ENCODE measurements at regions not wholly inside any gene's neighbourhood (a gene's known extent, or its start where the extent isn't known, plus 50 kb on each side); places are given as distances from the start of the nearest gene placed in this dataset.

- DNase-seq (ENCODE audit: low read depth in 2 of 2) = no peak
These were observed 598.5 kb upstream of the DSEL start for GRCh38 chr18:68114989-68115388.

DNA sequence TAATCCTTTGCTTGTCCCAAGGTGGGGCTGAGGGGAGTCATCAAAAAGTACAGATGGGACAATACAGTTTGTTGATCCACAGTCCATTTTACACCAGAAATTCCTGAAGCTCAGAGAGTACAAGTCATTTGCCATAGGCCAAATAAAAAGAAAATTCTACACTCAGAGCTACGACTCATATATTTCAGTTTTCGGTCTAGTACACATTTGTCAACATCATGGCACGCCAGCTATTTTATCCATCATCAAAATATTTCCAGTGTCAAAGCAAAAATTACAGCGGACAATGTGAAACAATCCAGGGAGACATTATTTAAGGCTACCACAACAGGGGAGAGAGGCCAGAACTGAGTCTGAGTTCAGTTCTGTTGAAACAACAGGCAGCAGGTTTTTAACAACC, 587.5 kb upstream of the DSEL start:
- DNase-seq (ENCODE audit: low read depth in 2 of 2) = no peak

DNA sequence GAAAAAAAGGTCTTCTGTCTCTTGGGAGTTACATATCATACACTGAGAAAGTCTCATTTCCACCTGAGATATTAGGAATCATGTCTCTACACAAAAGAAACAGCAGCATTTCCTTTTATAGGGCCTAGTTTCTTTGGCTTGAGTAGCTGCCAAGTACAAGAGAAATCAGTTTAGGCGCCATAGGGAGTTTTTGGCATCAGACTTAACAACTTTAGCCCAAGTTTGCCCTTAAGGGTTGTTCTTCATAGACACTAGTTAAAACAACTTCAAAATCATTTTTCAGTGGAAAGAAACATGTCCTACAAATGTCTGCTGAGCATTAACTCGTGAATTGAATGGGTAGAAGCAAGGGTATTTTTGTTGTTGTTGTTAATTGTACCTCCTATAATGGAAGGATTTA, 587.0 kb upstream of the DSEL start:
- no peak for DNase-seq (ENCODE audit: low read depth in 2 of 2)

DNA sequence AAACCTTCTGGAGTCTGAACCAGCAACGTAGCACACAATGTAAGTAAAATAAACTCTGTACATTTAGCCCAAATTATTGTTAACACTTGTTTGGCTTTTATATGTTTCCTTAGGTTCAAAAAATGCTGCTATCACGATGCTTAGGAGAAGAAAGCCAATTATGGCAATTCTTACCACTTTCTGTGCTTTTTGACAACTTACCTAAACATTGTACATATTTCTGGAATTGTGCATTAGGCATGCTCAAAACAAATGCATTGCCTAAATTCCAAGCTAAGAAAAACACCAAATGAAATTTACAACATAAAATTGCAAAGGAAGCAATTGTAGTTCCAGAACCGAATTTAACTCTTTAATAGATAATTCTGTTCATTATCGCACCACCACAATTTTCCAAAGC, 585.6 kb upstream of the DSEL start:
- no peak for DNase-seq (ENCODE audit: low read depth in 2 of 2)

GRCh38 chr18:68098655-68099054, 582.1 kb upstream of the DSEL start:
- DNase-seq (ENCODE audit: low read depth in 2 of 2) = no peak

DNA sequence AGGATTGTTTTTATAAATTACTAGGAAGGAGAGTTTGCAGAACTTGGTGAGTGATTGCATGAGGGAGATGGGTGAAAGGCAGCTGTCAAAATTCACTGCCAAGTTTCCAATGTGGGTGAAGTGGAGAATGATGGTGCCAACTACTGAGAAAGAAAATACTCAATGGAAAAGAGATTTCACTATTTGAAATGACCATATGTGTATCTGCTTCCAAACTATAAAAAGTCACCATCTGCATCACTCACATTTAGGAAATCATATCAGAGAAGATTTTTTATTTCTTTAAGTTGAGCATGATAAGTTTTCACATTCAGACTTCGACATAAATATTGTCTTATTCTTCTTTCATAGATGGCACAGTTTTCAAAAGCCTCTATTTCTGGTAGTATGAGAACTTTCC, 570.0 kb upstream of the DSEL start:
- no peak for DNase-seq (ENCODE audit: low read depth in 2 of 2)

DNA sequence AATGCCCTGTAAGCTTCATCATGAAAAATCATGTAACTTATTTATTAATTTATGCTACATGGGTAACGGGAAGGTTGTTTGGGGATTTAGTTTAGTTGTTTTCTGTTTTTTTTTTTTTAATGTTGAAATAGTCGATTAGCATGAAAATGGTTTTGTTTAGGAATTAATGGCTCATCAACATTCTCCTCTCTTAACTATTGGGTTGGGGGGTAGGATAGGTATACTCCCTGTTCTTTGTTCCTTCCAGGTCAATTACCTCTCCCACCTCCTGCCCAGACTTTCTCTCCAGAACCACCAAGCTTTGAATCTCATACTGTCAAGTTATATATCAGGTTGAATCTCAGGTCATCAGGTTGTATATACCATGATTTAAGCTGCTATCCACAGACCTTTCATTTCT, 568.7 kb upstream of the DSEL start:
- no peak for DNase-seq (ENCODE audit: low read depth in 2 of 2)

DNA sequence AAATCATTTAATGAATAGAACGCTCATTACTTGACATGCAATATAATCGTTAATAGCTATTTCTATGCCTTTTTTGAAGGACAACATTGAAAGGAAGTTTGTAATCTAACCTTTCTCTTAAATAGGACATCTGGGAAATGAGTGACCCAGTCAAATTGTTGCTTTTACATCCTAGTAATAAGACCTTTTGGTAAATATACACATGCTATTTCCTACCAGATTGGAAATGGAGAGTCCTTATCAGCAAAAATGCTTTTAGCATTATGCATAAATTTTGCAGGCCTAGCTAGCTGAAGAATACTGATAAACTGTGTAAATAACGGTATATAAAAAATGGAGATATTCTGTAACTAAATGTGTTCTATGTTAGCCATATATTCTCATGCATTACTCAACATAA, 567.3 kb upstream of the DSEL start:
- DNase-seq (ENCODE audit: low read depth in 2 of 2) = no peak

- no peak for DNase-seq (ENCODE audit: low read depth in 2 of 2)
These were observed 566.6 kb upstream of the DSEL start for GRCh38 chr18:68083131-68083530.

DNA sequence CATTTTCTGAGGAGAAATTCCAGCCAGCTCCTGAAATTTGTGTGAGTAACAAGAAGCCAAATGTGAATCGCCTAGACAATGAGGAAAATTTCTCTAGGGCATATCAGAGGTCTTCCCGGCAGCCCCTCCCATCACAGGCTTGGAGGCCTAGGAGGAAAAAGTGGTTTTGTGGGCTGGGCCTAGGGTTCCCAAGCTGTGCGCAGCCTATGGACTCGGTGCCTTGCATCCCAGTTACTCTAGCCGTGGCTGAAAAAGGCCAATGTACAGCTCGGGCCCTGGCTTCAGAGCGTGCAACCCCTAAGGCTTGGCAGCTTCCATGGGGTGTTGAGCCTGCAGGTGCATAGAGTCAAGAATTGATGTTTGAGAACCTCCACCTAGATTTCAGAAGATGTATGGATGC, 556.2 kb upstream of the DSEL start:
- DNase-seq (ENCODE audit: low read depth in 2 of 2) = no peak

- DNase-seq (ENCODE audit: low read depth in 2 of 2) = no peak
These were observed 544.4 kb upstream of the DSEL start for GRCh38 chr18:68060871-68061270.

GRCh38 chr18:68056936-68057335, 540.4 kb upstream of the DSEL start:
- DNase-seq (ENCODE audit: low read depth in 2 of 2) = no peak

- no peak for DNase-seq (ENCODE audit: low read depth in 2 of 2)
These were observed 538.1 kb upstream of the DSEL start for GRCh38 chr18:68054669-68055068.

DNA sequence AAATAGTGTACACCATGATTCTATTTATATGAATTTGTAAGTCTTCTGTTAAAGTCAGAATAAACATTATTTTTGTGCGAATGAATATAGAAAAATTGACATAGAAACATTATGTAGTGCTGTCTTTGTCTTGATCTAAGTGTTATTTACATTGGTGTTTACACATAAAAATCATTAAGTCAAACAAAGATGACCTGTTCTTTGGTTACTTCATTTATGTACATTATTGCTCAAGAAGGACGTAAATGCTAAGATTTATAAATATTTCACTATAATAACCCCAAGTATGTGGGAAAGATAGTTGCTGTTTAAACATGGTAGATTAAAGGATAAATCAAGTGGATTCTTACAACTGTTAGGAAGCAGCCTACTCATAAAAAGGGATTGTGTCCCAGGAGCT, 536.8 kb upstream of the DSEL start:
- no peak for DNase-seq (ENCODE audit: low read depth in 2 of 2)

GRCh38 chr18:68041327-68041726, 524.8 kb upstream of the DSEL start:
- no peak for DNase-seq (ENCODE audit: low read depth in 2 of 2)

GRCh38 chr18:68040198-68040597, 523.7 kb upstream of the DSEL start:
- DNase-seq (ENCODE audit: low read depth in 2 of 2) = no peak

DNA sequence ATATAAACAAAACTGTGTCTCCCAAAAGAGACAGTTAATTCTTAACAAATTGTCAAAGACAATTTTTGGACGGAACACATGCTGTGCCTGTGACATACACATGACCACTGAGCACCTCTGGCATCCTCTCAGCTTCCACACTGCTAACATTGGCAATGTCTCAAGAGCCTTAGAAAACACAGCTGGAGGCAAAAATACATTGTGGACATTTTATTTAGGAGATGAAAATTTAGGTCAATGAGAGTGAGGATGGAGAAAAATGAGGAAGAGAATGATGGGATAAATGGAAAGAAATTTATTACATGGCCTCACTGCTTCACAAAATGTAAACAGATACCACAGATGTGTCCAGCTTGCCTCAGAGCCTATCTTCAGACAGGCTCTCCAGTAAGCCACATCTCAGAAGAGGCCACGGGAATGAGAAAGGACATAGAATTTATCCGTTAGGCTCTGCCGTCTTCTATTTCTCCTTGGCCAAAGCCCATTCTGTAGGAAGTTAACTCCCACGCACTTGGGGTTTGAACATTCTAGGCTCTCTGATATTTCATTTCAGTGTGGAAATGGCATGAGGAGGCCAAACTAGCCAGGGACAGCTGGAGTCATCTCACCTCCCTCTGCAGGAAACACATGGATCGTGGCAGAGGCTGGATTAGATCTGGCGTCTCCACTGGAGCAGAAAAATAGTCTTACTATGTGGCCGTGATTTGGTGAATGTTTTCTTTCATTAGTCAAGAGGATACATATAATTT, 519.4 kb upstream of the DSEL start:
- no peak for DNase-seq (ENCODE audit: low read depth in 2 of 2)

- DNase-seq (ENCODE audit: low read depth in 2 of 2) = no peak
These were observed 517.8 kb upstream of the DSEL start for GRCh38 chr18:68034296-68034695.

GRCh38 chr18:68033466-68033865, 516.9 kb upstream of the DSEL start:
- DNase-seq (ENCODE audit: low read depth in 2 of 2) = no peak

DNA sequence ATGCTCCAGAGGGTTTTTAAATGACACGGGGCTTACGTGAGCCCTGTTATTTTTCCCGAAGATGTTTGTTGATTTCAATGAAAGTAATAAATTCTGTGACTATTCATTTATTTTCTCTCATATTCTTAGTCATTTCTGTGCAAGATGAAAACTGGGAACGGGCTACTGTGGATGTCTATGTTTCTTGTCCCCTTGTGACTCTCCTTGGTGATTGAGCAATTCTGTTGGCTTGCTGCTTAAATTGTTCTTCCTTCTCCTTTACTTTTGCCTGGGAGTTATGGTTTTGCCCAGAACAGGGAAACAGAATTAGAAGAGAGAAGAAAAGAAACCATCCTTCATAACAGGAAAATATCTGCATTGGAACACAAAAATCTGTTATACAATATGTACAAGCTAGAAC, 508.2 kb upstream of the DSEL start:
- no peak for DNase-seq (ENCODE audit: low read depth in 2 of 2)

DNA sequence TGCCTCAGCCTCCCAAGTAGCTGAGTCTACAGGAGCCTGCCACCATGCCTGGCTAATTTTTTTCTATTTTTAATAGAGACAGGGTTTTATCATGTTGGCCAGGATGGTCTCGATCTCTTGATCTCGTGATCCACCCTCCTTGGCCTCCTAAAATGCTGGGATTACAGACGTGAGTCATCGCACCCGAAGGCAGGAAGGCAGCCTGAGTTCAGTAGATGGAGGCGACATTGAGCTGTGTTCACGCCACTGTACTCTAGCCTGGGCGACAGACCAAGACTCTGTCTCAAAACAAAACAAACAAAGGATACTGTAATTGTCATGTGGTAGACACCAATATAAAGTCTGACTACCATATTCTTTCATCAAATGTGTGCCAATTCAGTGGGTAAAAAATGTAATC, 500.9 kb upstream of the DSEL start:
- no peak for DNase-seq (ENCODE audit: low read depth in 2 of 2)

- no peak for DNase-seq (ENCODE audit: low read depth in 2 of 2)
These were observed 481.0 kb upstream of the DSEL start for GRCh38 chr18:67997496-67997895.

DNA sequence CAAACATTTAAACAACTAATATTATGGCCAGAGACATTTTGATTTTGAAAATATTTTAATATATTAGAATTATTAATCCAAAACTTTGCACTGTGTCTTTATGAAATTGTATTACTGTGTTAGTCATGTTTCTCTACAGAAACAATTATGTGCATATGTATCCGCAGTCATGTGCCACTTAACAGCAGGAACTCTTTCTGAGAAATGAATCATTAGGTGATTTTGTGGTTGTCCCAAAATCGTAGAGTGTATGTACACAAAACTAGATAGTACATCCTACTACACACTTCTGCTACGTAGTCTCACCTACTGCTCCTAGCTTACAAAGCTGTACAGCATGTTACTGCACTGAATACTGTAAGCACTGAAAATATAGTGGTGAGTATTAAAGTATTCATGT, 479.2 kb upstream of the DSEL start:
- no peak for DNase-seq (ENCODE audit: low read depth in 2 of 2)

DNA sequence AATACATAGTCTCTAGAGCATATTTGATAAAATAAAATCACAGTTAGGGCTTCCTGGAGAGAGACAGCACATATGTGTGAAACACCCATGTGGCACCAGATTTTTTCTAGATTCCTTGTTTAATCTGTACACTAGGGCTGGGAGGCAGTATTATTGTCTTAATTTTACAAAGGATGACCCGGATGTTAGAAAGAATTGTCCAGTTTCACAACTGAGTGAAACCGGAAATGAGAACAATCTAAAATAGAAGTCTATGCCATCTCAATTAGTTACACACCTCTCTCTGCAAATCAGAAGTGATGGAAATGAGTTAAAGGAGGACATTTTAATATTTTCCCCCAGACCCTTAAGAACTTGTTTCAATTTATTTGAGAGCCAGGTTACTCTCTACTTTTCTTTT, 463.7 kb upstream of the DSEL start:
- DNase-seq (ENCODE audit: low read depth in 2 of 2) = no peak
